ENCODE measurements at regions not wholly inside any gene's neighbourhood (a gene's known extent, or its start where the extent isn't known, plus 50 kb on each side); places are given as distances from the start of the nearest gene placed in this dataset.

- Histone ChIP-seq H2BK5ac (ENCODE audit: low read depth, low read length) (no peak overlapping the region), H3K23me2 (ENCODE audit: low read depth, low read length) (no peaks in the 10 kb centered on the region), H3K27ac (ENCODE audit: low read depth, low read length) (no peak overlapping the region; the same call in 1 of the 2 replicates), H2AFZ (ENCODE audit: low read length) (no peak overlapping the region), H3K4me2 (ENCODE audit: insufficient read depth in 1 of 2, low read depth in 2 of 2, low read length in 2 of 2) (no peak overlapping the region), H3K79me2 (ENCODE audit: control insufficient read depth in 1 of 2, insufficient read depth in 2 of 2, low read length in 2 of 2) (no peaks in the 10 kb centered on the region), H4K91ac (replicated peaks; ENCODE audit: insufficient read length, low read length) (no peak overlapping the region), H2BK20ac (ENCODE audit: low read length) (no peak overlapping the region), H3K79me1 (ENCODE audit: low read depth, low read length) (no peaks in the 10 kb centered on the region), H2BK12ac (ENCODE audit: low read depth, low read length) (no peak overlapping the region), H3K14ac (ENCODE audit: insufficient read length) (no peak overlapping the region), H4K20me1 (replicated peaks in 1 of 2; ENCODE audit: control insufficient read depth in 1 of 2, insufficient read depth in 2 of 2, low read length in 2 of 2) (no peaks in the 10 kb centered on the region), H3K4me3 (ENCODE audit: extremely low read depth in 1 of 4, insufficient read depth in 2 of 4, low read depth in 3 of 4, low read length in 4 of 4) (no peak overlapping the region), H3K36me3 (ENCODE audit: control insufficient read depth in 2 of 4, insufficient read depth in 4 of 4, low read length in 3 of 4) (peaks cover 0 to 5% (median under 1%) of the 10 kb centered on the region in 4 experiments; a peak in 4 of 8 replicates), H2BK15ac (ENCODE audit: low read length) (no peak overlapping the region), H4K8ac (ENCODE audit: extremely low read depth, insufficient read depth, low read length) (no peak overlapping the region), H3K23ac (ENCODE audit: insufficient read length) (no peak overlapping the region), H2BK120ac (replicated peaks; ENCODE audit: low read depth, low read length) (no peak overlapping the region), H3K4me1 (replicated peaks in 1 of 4; ENCODE audit: control insufficient read depth in 3 of 4, insufficient read depth in 4 of 4, low read length in 3 of 4) (no peaks in the 10 kb centered on the region), H3K18ac (ENCODE audit: extremely low read depth, low read length) (no peak overlapping the region), H3K9me3 (ENCODE audit: insufficient read depth in 2 of 2, low read depth in 1 of 2, low read length in 1 of 2) (no peaks in the 10 kb centered on the region), H3K56ac (replicated peaks; ENCODE audit: insufficient read length, low read depth, low read length) (no peak overlapping the region), H2AK5ac (ENCODE audit: low read depth, low read length) (no peak overlapping the region), H4K5ac (ENCODE audit: insufficient read length, low read depth, low read length) (no peak overlapping the region), H3K4ac (replicated peaks; ENCODE audit: insufficient read length, low read depth, low read length) (no peak overlapping the region), H3K9ac (replicated peaks in 1 of 4; ENCODE audit: extremely low read depth in 1 of 4, low read depth in 3 of 4, low read length in 3 of 4) (no peak overlapping the region), H3K27me3 (replicated peaks in 1 of 4; ENCODE audit: control insufficient read depth in 3 of 4, extremely low read depth in 1 of 4, insufficient read depth in 3 of 4, low read length in 3 of 4) (no peaks in the 10 kb centered on the region)
- ChIA-PET POLR2A (ENCODE audit: partially characterized antibody) (no interaction called here), CTCF (ENCODE audit: partially characterized antibody) (no interaction called here)
- WGBS, 2 experiments (ENCODE audit: extremely low coverage in 1 of 2, insufficient coverage in 1 of 2, insufficient read length in 1 of 2, insufficient replicate concordance in 2 of 2, low coverage in 1 of 2, low lambda C conversion rate in 2 of 2, missing lambda C conversion rate in 1 of 2): 91% methylated on average over 6 of the region's 6 CpGs; no CpG with 5 or more reads in 1 of the 2 experiments
- DNase-seq (ENCODE audit: low read depth in 1 of 2, low spot score in 2 of 2) (no peak), FAIRE-seq (no peak)
- TF ChIP-seq NRF1 (IDR thresholded peaks at IDR 0.05; ENCODE audit: low read depth, low read length): no peak
- TF ChIP-seq YY1 (IDR thresholded peaks at IDR 0.05; ENCODE audit: low read depth, low read length): no peak
- no peak for TF ChIP-seq CREB1 (IDR thresholded peaks at IDR 0.05)
- TF ChIP-seq SP2 (IDR thresholded peaks at IDR 0.05; ENCODE audit: low read length): no peak
- no peak for TF ChIP-seq NANOG (IDR thresholded peaks at IDR 0.05; ENCODE audit: insufficient read depth, low read depth, low read length, poor library complexity, severe bottlenecking)
- TF ChIP-seq JUN (IDR thresholded peaks at IDR 0.05; ENCODE audit: low read depth, low read length): no peak
- no peak for TF ChIP-seq RFX5 (IDR thresholded peaks at IDR 0.05; ENCODE audit: borderline replicate concordance, low read depth, low read length)
- TF ChIP-seq KDM4A (IDR thresholded peaks at IDR 0.05; ENCODE audit: low read depth, low read length, severe bottlenecking): no peak
- TF ChIP-seq ASH2L (IDR thresholded peaks at IDR 0.05; ENCODE audit: low read length): no peak
- no peak for TF ChIP-seq USF2 (IDR thresholded peaks at IDR 0.05; ENCODE audit: low read length)
- TF ChIP-seq HDAC2 (IDR thresholded peaks at IDR 0.05; ENCODE audit: borderline replicate concordance in 1 of 2, low read depth in 2 of 2, low read length in 2 of 2): no peak
- TF ChIP-seq POLR2A (IDR thresholded peaks at IDR 0.05; ENCODE audit: control extremely low read depth in 1 of 2, low read depth in 2 of 2, low read length in 2 of 2): no peak
- TF ChIP-seq HDAC6 (IDR thresholded peaks at IDR 0.05; ENCODE audit: low read depth, low read length): no peak
These were observed 451.6 kb downstream of the UTRN start for GRCh38 chr6:144736763-144737162.

Data from H1 (cell line).